T-cell (primary cell): ENCODE measurements at regions not wholly inside any gene's neighbourhood (a gene's known extent, or its start where the extent isn't known, plus 50 kb on each side); places are given as distances from the start of the nearest gene placed in this dataset.

Experiments used
- ATAC-seq, 4 experiments: fragments of 200-7000 bp in 3 of 4; fragments of 150-1000 bp in 1 of 4; cut with Tn5 transposase; replicated peaks in 1 of 4; 1 replicate in 3 of 4; 2 replicates in 1 of 4; pipeline ENCODE4 v1.10.0; 2021; ENCODE audit warnings: moderate library complexity in 3 of 4, mild to moderate bottlenecking in 2 of 4, moderate number of reproducible peaks in 1 of 4
- CTCF ChIA-PET, 2 donors: fragments of 300-600 bp; sonication (Branson Sonifier 250); formaldehyde crosslinking; loops; one replicate each; lab custom pipeline; 2022; ENCODE audit warnings: antibody characterized with exemption in 2 of 2; lab: Charles Lee
- POLR2A ChIA-PET, 2 donors: fragments of 300-600 bp; sonication (Branson Sonifier 250); formaldehyde crosslinking; loops; one replicate each; lab custom pipeline; 2022; ENCODE audit warnings: antibody characterized with exemption in 2 of 2; lab: Charles Lee
- DNase-seq, 35 experiments: peaks; one replicate each; pipeline versions ENCODE4 v3.0.0 to v3.0.0-alpha.2; 2013 to 2023
- H3K27ac ChIP-seq: one replicate; pipeline ENCODE4 v1.5.1; 2013; ENCODE audit warnings: low read length
- H3K27me3 ChIP-seq, 2 experiments: replicated peaks in 1 of 2; 1 replicate in 1 of 2; 2 replicates in 1 of 2; pipeline versions ENCODE4 v1.6.1 to v1.7.0; 2013; ENCODE audit warnings: low read length in 1 of 2, mixed read lengths in 1 of 2; ENCODE audit not compliant: control insufficient read depth in 2 of 2, insufficient read depth in 2 of 2; ENCODE audit errors: extremely low read depth in 1 of 2
- H3K36me3 ChIP-seq, 2 donors: 1 replicate in 1 of 2; 2 replicates in 1 of 2; pipeline versions ENCODE4 v1.6.1 to v1.7.0; 2013; ENCODE audit warnings: low read length in 1 of 2; ENCODE audit not compliant: control insufficient read depth in 2 of 2, insufficient read depth in 1 of 2; ENCODE audit errors: extremely low read depth in 1 of 2
- H3K4me1 ChIP-seq, 2 experiments: 1 replicate in 1 of 2; 2 replicates in 1 of 2; pipeline versions ENCODE4 v1.6.1 to v1.7.0; 2013; ENCODE audit warnings: low read length in 2 of 2, mixed read lengths in 1 of 2; ENCODE audit not compliant: insufficient read depth in 2 of 2, control insufficient read depth in 1 of 2; ENCODE audit errors: extremely low read depth in 1 of 2
- H3K4me3 ChIP-seq, 2 donors: 1 replicate in 1 of 2; 2 replicates in 1 of 2; pipeline versions ENCODE4 v1.5.1 to v1.7.0; 2013; ENCODE audit warnings: mild to moderate bottlenecking in 2 of 2, low read length in 1 of 2, moderate library complexity in 1 of 2; ENCODE audit not compliant: control insufficient read depth in 1 of 2; ENCODE audit errors: extremely low read depth in 1 of 2
- H3K9me3 ChIP-seq: 2 replicates; pipeline ENCODE4 v1.7.0; 2013
- H3K27ac Mint-ChIP-seq, 2 donors: one replicate each; pipeline ENCODE4 v1.8.0; 2020 to 2021; ENCODE audit warnings: mild to moderate bottlenecking in 2 of 2, mixed read lengths in 2 of 2
- H3K27me3 Mint-ChIP-seq, 2 donors: one replicate each; pipeline ENCODE4 v1.8.0; 2021 to 2022; ENCODE audit warnings: mixed read lengths in 2 of 2
- H3K36me3 Mint-ChIP-seq: one replicate; pipeline ENCODE4 v1.8.0; 2021; ENCODE audit warnings: mixed read lengths
- H3K4me1 Mint-ChIP-seq, 3 donors: one replicate each; pipeline ENCODE4 v1.8.0; 2020 to 2022; ENCODE audit warnings: mixed read lengths in 3 of 3, mild to moderate bottlenecking in 1 of 3
- H3K4me3 Mint-ChIP-seq, 3 donors: one replicate each; pipeline ENCODE4 v1.8.0; 2020 to 2022; ENCODE audit warnings: mild to moderate bottlenecking in 3 of 3, mixed read lengths in 3 of 3, moderate library complexity in 3 of 3
- H3K9me3 Mint-ChIP-seq, 3 donors: one replicate each; pipeline ENCODE4 v1.8.0; 2020 to 2022; ENCODE audit warnings: mixed read lengths in 3 of 3
- WGBS: methylation state at CpG from one replicate; pipeline ENCODE4 v1.1.5; 2013; ENCODE audit warnings: missing lambda C conversion rate; ENCODE audit not compliant: insufficient coverage; 5-methylcytosine and 5-hydroxymethylcytosine counted together

DNA sequence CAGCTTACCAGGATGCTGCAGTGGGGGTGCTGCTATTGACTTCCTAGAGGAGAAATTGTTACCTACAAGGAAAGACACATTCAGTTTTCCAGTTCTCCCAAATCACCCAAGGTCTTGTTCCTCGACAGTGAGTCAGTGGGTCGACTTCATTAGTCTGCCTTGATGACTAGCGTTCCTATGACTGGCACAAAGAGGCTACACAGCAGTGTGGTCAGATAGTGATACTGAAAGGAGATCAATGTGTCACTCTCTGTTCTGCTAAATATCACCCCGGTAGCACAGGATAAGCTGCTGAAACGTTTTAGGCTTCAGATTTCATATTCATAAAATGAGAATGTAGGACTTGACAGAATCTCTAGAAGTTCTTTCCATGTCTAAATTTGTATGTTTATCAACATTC lies 357.4 kb downstream of the LMX1A start:
- H3K27me3 Mint-ChIP-seq: no peaks in the 10 kb centered on the region
- ATAC-seq: no peak
- Histone ChIP-seq H3K36me3 (no peaks in the 10 kb centered on the region), H3K4me3 (no peak overlapping the region), H3K9me3 (no peaks in the 10 kb centered on the region), H3K27ac (no peak overlapping the region), H3K4me1 (no peaks in the 10 kb centered on the region), H3K27me3 (no peaks in the 10 kb centered on the region)
- no peak overlapping the region for H3K27ac Mint-ChIP-seq
- peaks cover 2 to 37% (median 16%) of the 10 kb centered on the region in 3 donors for H3K9me3 Mint-ChIP-seq
- H3K36me3 Mint-ChIP-seq: no peaks in the 10 kb centered on the region
- no peak overlapping the region for H3K4me3 Mint-ChIP-seq
- ChIA-PET CTCF (no interaction called here), POLR2A (no interaction called here)
- WGBS: 100% methylated on average over 1 of the region's 5 CpGs
- no peaks in the 10 kb centered on the region for H3K4me1 Mint-ChIP-seq
- DNase-seq: no peak

DNA sequence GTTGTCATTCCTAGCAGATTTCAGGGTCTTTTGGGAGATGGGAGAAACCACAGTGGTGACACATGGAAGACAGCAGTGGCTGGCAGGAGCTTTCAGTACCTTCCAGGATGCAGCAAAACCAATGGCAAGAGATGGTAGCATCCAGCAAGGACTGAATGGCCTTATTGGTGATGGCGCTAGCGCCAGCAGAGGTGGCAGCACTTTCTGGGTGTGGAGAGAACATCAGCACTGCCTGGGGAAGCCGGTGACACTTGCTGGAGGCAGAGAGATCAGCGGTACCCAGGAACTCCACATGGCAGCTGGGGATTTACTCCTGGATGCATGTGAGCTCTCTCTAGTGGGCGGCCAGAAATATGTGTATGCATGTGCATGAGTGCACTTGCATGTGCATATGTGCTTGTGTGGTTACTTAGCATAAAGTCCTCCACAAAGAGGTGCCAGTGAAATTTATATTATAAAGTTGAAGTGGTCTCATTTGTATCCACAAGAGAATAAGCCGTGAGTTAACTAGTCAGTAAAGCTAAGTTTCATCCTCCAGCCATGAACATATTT lies 364.7 kb downstream of the LMX1A start:
- Mint-ChIP-seq H3K27ac (no peak overlapping the region), H3K36me3 (no peaks in the 10 kb centered on the region), H3K4me3 (no peak overlapping the region), H3K27me3 (peaks cover 3 to 5% of the 10 kb centered on the region in 2 donors), H3K9me3 (peaks cover 0 to 17% (median 3%) of the 10 kb centered on the region in 3 donors), H3K4me1 (no peaks in the 10 kb centered on the region)
- Histone ChIP-seq H3K36me3 (no peaks in the 10 kb centered on the region), H3K27ac (no peak overlapping the region), H3K4me3 (no peak overlapping the region), H3K27me3 (no peaks in the 10 kb centered on the region), H3K4me1 (no peaks in the 10 kb centered on the region), H3K9me3 (no peaks in the 10 kb centered on the region)
- DNase-seq (no peak), ATAC-seq (no peak)
- ChIA-PET POLR2A (no interaction called here), CTCF (no interaction called here)
- 87% methylated on average over 4 of the region's 6 CpGs for WGBS

- POLR2A ChIA-PET: no interaction called here
- ATAC-seq (no peak), DNase-seq (no peak)
- no peak overlapping the region for H3K4me3 Mint-ChIP-seq
- no peaks in the 10 kb centered on the region for H3K4me1 Mint-ChIP-seq
- H3K27me3 Mint-ChIP-seq: no peaks in the 10 kb centered on the region
- no peaks in the 10 kb centered on the region for H3K36me3 Mint-ChIP-seq
- peaks cover 0 to 4% (median 0%) of the 10 kb centered on the region in 3 donors for H3K9me3 Mint-ChIP-seq
- Histone ChIP-seq H3K9me3 (no peaks in the 10 kb centered on the region), H3K4me1 (no peaks in the 10 kb centered on the region), H3K27ac (no peak overlapping the region), H3K4me3 (no peak overlapping the region), H3K36me3 (no peaks in the 10 kb centered on the region), H3K27me3 (no peaks in the 10 kb centered on the region)
- WGBS: 82% methylated on average over 1 of the region's 3 CpGs
- CTCF ChIA-PET: no interaction called here
- H3K27ac Mint-ChIP-seq: no peak overlapping the region
Observed at GRCh38 chr1:164983023-164983650, 373.4 kb downstream of the LMX1A start.

- Histone ChIP-seq H3K9me3 (no peaks in the 10 kb centered on the region), H3K27me3 (no peaks in the 10 kb centered on the region), H3K36me3 (no peaks in the 10 kb centered on the region), H3K4me1 (no peaks in the 10 kb centered on the region), H3K27ac (no peak overlapping the region), H3K4me3 (no peak overlapping the region)
- ChIA-PET POLR2A (no interaction called here), CTCF (no interaction called here)
- Mint-ChIP-seq H3K4me3 (no peak overlapping the region), H3K4me1 (no peaks in the 10 kb centered on the region), H3K36me3 (no peaks in the 10 kb centered on the region), H3K27me3 (no peaks in the 10 kb centered on the region), H3K9me3 (peaks cover 0 to 5% (median 0%) of the 10 kb centered on the region in 3 donors), H3K27ac (no peak overlapping the region)
- no CpG with 5 or more reads among the region's 1 CpG for WGBS
- ATAC-seq: no peak
- no peak for DNase-seq
Observed at GRCh38 chr1:164982545-164982944, 374.0 kb downstream of the LMX1A start.

DNA sequence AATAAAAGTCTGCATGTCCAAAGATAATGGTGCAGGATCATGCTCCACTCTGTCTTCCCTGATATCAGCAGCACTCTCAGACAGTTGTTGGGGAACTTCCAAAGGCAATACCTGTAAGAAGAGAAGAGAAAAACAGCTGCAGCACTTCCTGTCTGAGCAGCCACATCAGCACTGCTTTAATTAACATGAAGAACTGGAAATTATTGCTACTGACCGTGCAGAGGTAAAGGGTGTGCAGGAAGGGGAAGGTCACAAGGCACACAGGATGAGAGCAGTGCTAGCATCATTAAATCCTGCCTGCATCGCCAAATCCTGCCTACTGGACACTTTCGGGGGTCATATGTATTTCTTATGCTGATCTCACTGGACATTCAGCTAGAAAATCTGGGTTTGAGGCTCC lies 379.0 kb downstream of the LMX1A start:
- no peak overlapping the region for H3K4me3 ChIP-seq
- CTCF ChIA-PET: no interaction called here
- H3K36me3 ChIP-seq: no peaks in the 10 kb centered on the region
- H3K9me3 ChIP-seq: no peaks in the 10 kb centered on the region
- no peak overlapping the region for H3K4me3 Mint-ChIP-seq
- POLR2A ChIA-PET: no interaction called here
- DNase-seq: no peak
- ATAC-seq: no peak
- H3K27me3 ChIP-seq: no peaks in the 10 kb centered on the region
- no peaks in the 10 kb centered on the region for H3K27me3 Mint-ChIP-seq
- no peak overlapping the region for H3K27ac ChIP-seq
- H3K4me1 Mint-ChIP-seq: no peaks in the 10 kb centered on the region
- no peaks in the 10 kb centered on the region for H3K36me3 Mint-ChIP-seq
- WGBS: 83% methylated on average over 2 of the region's 3 CpGs
- H3K4me1 ChIP-seq: no peaks in the 10 kb centered on the region
- peaks cover 0 to 11% (median 4%) of the 10 kb centered on the region in 3 donors for H3K9me3 Mint-ChIP-seq
- no peak overlapping the region for H3K27ac Mint-ChIP-seq

DNA sequence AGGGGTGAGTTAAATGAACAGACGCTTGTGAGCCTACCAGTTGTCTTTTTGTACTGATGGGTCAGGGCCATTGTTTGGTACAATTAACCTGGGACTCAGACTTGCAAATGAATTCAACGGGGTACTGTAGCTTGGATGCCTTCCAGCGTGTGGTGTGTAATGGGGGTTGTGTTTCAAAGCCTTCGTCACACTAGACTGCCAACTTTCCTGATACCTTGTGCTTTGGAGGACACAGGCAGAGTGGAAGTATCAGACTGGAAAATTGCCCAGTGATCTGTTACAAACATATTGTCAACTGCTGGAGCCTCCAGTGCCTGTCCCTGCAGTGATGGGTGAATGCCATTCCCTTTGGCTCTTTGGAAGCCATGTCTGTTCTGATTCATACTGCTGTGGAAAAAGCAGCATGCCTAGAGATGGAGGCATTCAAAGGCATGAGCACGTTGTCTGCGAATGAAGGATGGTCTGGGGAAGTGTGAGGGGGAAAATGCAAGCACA lies 384.5 kb downstream of the LMX1A start:
- Mint-ChIP-seq H3K4me3 (no peak overlapping the region), H3K9me3 (peaks cover 0 to 14% (median 6%) of the 10 kb centered on the region in 3 donors), H3K4me1 (no peaks in the 10 kb centered on the region), H3K36me3 (no peaks in the 10 kb centered on the region), H3K27ac (no peak overlapping the region), H3K27me3 (no peaks in the 10 kb centered on the region)
- ChIA-PET POLR2A (no interaction called here), CTCF (no interaction called here)
- ATAC-seq (no peak), DNase-seq (no peak)
- Histone ChIP-seq H3K36me3 (no peaks in the 10 kb centered on the region), H3K27me3 (no peaks in the 10 kb centered on the region), H3K27ac (no peak overlapping the region), H3K4me1 (no peaks in the 10 kb centered on the region), H3K9me3 (no peaks in the 10 kb centered on the region), H3K4me3 (no peak overlapping the region)
- 85% methylated on average over 3 of the region's 6 CpGs for WGBS
